HG02588 (cell line): ENCODE measurements at regions not wholly inside any gene's neighbourhood (a gene's known extent, or its start where the extent isn't known, plus 50 kb on each side); places are given as distances from the start of the nearest gene placed in this dataset.
"Not testable (repeated sequence)": the region's sequence is repeated elsewhere in the genome, so short reads cannot be mapped to it uniquely, and the experiment has no call there.

Source experiments
- ATAC-seq: cut with Tn5 transposase; IDR thresholded peaks from one replicate; pipeline ENCODE4 v1.9.1; 2021; ENCODE audit warnings: mild to moderate bottlenecking, moderate library complexity; ENCODE audit not compliant: unreplicated experiment

DNA sequence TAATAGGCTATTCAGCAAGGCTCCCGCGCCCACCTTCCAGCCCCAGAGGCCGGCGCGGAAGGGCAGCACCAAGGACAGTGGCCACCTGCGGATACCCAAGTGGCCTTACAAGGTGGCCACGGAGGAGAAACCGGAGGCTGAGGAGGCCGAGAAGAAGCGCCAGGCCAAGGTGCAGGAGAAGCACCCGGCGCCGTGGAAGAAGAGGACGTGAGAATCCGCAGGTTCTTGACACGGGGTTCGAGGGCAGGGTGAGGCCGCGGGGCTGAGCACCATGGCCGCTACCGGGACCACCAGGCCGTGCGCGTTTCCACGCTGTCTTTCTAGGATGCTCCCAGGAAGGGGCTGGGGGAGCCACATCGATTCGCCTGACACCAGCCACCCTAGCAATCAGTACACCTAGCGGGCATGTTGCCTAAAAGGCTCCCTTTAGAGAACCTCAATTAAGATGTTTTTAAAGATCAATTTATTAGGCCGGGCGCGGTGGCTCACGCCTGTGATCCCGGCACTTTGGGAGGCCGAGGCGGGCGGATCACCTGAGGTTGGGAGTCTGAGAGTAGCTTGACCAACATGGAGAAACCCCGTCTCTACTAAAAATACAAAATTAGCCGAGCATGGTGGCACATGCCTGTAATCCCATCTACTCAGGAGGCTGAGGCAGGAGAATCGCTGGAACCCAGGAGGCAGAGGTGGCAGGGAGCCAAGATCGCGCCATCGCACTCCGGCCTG lies 134.3 kb upstream of the OR4C13 start:
- not testable (repeated sequence) for ATAC-seq

DNA sequence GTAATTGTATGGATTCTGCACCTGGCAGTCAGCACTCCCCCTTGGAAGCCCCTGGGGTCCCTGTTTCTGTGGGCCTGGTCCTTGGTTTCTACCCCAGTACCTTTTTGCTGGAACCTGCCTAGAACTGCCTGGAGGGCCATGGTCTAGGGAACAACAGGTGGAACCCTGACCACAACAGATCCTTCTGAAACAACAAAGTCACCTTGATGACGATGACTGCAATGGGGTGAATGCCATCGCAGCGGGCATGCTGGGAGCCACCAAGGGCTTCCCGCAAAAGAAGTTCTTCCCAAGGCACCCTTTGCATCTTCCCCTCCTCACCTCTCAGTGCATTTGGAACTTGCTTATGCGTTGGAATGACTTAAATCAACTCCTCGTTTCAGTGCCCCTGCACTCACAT lies 129.0 kb upstream of the OR4C13 start:
- not testable (repeated sequence) for ATAC-seq

DNA sequence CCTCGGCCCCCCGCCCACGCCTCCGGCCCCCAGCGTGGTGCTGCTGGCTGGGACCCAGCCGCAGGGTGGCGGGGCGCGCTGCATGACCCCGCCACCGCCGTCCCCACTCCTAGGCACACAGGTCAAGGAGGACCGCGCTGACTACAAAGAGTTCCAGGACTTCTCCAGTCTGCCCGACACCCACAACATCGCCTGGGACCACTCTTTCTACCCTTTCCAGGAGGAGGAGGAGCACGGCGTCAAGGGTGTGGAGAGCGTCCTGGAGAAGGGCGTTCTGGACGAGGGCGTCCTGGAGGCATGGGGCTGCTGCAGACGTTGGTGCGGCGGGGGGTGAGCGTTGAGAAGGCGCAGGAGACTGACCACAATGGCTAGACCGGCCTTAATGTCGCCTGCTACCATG lies 101.7 kb upstream of the OR4C13 start:
- not testable (repeated sequence) for ATAC-seq

DNA sequence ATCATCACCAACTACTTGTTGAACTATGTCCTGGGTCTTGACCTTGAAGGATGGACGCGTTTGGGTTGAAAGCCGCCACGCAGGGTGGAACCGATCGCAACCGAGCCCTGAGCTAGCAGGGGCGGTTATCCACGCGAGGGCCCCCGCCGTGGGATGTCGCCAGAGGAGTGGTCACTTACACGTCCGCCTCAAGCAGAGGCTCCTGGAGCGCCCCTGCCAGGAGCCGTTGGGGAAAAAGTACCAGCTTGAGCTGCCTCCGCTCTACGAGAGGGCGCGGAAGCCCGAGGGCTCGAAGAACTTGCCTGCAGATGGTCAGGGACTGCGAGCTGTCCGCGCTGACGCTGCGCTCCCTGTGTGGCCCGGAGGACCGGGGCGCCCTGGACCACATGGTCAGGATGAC lies 100.7 kb upstream of the OR4C13 start:
- no peak for ATAC-seq

DNA sequence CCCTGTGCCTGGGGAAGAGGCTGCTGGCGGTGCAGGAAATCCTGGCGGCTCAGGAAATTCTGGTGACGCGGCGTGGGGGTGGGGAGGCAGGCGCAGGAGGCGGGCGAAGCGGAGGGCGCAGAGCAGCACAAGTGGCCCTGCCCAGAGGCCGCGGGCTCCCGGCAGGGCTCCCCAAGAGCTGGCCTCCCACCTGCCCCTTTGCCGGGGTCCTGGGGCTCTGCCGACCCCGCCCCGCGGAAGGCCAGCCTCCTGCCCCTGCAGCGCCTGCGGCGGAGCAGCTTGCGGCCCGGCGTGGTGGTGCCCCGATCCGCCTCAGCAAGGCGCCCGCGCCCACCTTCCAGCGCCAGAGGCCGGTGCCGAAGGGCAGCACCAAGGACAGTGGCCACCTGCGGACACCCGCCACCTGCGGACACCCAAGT lies 100.2 kb upstream of the OR4C13 start:
- no peak for ATAC-seq

DNA sequence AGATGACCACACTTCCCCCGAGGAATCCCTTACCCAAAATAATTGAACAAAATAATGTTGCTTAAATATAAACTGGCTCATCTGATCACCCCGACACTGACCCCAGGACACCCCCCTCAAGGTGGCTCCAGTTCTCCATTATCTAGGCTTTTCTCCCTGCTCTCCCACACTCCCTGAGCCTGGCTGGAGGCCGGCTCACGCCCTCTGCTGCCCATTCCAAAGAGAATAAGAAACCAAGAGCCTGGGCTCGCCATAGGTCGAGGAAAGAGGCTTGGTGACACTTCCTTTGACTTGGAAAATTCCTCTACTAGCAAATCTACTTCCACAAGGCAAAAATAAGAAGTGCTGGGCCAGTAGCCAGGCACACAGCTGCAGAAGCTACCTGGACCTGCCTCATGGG lies 63.3 kb upstream of the OR4C13 start:
- ATAC-seq = not testable (repeated sequence)

DNA sequence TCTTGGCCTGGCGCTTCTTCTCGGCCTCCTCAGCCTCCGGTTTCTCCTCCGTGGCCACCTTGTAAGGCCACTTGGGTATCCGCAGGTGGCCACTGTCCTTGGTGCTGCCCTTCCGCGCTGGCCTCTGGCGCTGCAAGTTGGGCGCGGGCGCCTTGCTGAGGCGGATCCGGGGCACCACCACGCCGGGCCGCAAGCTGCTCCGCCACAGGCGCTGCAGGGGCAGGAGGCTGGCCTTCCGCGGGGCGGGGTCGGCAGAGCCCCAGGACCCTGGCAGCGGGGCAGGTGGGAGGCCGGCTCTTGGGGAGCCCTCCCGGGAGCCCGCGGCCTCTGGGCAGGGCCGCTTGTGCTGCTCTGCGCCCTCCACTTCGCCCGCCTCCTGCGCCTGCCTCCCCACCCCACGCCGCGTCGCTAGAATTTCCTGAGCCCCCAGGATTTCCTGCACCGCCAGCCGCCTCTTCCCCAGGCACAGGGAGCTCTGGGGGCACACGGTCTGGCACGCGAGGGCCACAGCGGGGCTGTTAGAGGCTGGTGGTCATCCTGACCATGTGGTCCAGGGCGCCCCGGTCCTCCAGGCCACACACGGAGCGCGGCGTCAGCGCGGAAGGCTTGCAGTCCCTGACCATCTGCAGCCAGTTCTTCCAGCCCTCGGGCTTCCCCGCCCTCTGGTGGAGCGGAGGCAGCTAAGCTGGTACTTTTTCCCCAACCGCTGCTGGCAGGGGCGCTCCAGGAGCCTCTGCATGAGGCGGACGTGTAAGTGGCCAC lies 60.1 kb upstream of the OR4C13 start:
- ATAC-seq = not testable (repeated sequence)

DNA sequence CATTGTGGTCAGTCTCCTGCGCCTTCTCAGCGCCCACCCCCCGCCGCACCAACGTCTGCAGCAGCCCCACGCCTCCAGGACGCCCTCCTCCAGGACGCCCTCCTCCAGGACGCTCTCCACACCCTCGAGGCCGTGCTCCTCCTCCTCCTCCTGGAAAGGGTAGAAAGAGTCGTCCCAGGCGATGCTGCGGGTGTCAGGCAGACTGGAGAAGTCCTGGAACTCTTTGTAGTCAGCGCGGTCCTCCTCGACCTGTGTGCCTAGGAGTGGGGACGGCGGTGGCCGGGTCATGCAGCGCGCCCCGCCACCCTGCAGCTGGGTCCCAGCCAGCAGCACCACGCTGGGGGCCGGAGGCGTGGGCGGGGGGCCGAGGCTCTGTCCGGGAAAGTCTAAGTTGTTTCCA lies 58.7 kb upstream of the OR4C13 start:
- not testable (repeated sequence) for ATAC-seq
